Right ventricle myocardium inferior (tissue), 1 donor: ENCODE measurements at regions not wholly inside any gene's neighbourhood (a gene's known extent, or its start where the extent isn't known, plus 50 kb on each side); places are given as distances from the start of the nearest gene placed in this dataset.
"Not testable (repeated sequence)": the region's sequence is repeated elsewhere in the genome, so short reads cannot be mapped to it uniquely, and the experiment has no call there.

Experiments
- ATAC-seq: fragments of 200-7000 bp; cut with Tn5 transposase; one replicate; pipeline ENCODE4 v1.9.1; 2020; ENCODE audit warnings: mild to moderate bottlenecking, moderate library complexity
- DNase-seq: peaks from one replicate; pipeline ENCODE4 v3.0.0; 2021; ENCODE audit errors: missing footprints
- intact Hi-C: fragments of 100-400 bp; cut with DNase I; formaldehyde crosslinking; loops from one replicate; pipeline ENCODE4 v1.11.0; 2022
- donor health status: DM: no; HTN: yes; CAD: no; lungs with severe emphysema.

GRCh38 chr14:89095036-89095435, 270.6 kb downstream of the TTC8 start:
- no peak for ATAC-seq
- no peak for DNase-seq
- intact Hi-C loops: no loop called here

- DNase-seq (no peak), ATAC-seq (no peak)
- intact Hi-C loops: no loop called here
Observed at GRCh38 chr14:89096946-89097345, 272.5 kb downstream of the TTC8 start.

GRCh38 chr14:89098254-89098653, 273.8 kb downstream of the TTC8 start:
- intact Hi-C loops: no loop called here
- no peak for DNase-seq
- no peak for ATAC-seq

GRCh38 chr14:89104171-89104817, 279.8 kb downstream of the TTC8 start:
- intact Hi-C loops: not testable (repeated sequence)

GRCh38 chr14:89104861-89105260, 280.4 kb downstream of the TTC8 start:
- ATAC-seq, intact Hi-C loops, DNase-seq: not testable (repeated sequence)

More at GRCh38 chr14:89104171-89104817, 279.8 kb downstream of the TTC8 start:
- DNase-seq, ATAC-seq: not testable (repeated sequence)
